ENCODE measurements at regions not wholly inside any gene's neighbourhood (a gene's known extent, or its start where the extent isn't known, plus 50 kb on each side); places are given as distances from the start of the nearest gene placed in this dataset.

GRCh38 chr10:113441686-113442270 is 111.1 kb upstream of the HABP2 start:
- DNase-seq (ENCODE audit: extremely low read depth in 1 of 4, low spot score in 3 of 4): no peak
- in situ Hi-C loops (cut with MboI): no loop called here
- Histone ChIP-seq H3K4me3 (no peak overlapping the region), H3K36me3 (ENCODE audit: control insufficient read depth, insufficient read depth, low read length) (no peaks in the 10 kb centered on the region), H3K4me2 (ENCODE audit: insufficient read depth, low read length) (no peak overlapping the region), H3K27me3 (ENCODE audit: control insufficient read depth in 2 of 2, insufficient read depth in 2 of 2, low read length in 2 of 2) (peaks cover 0 to 10% of the 10 kb centered on the region in 2 experiments; a peak in 1 of 5 replicates), H3K27ac (ENCODE audit: extremely low read depth, low read depth, low read length) (no peak overlapping the region), H3K79me2 (ENCODE audit: control insufficient read depth, insufficient read depth, low read length) (no peaks in the 10 kb centered on the region), H3K9me1 (ENCODE audit: control insufficient read depth, insufficient read depth, low read length) (no peaks in the 10 kb centered on the region), H3K4me1 (replicated peaks in 1 of 2; ENCODE audit: control insufficient read depth in 2 of 2, insufficient read depth in 2 of 2, low read length in 2 of 2) (no peaks in the 10 kb centered on the region), H3K9me3 (replicated peaks; ENCODE audit: control insufficient read depth, insufficient read depth, low read depth, low read length) (no peaks in the 10 kb centered on the region), H4K20me1 (replicated peaks; ENCODE audit: control insufficient read depth, insufficient read depth, low read length) (no peaks in the 10 kb centered on the region), H3K9ac (ENCODE audit: insufficient read depth in 1 of 2, low read depth in 2 of 2, low read length in 2 of 2) (no peak overlapping the region), H2AFZ (ENCODE audit: low read depth, low read length) (no peak overlapping the region)
- ATAC-seq: no peak
- FAIRE-seq: no peak
- intact Hi-C loops (cut with micrococcal nuclease): no loop called here
- WGBS (ENCODE audit: insufficient coverage, low coverage, missing lambda C conversion rate): 5% methylated on average over 4 of the region's 4 CpGs
- no TSS peak for BruUV-seq (replicated peaks)
- ChIA-PET POLR2A (no interaction called here), CTCF (ENCODE audit: low intra/inter-chr PET ratio) (no interaction called here)
- TF ChIP-seq CHD7 (IDR thresholded peaks at IDR 0.05; ENCODE audit: low read depth, low read length): no peak
- no peak for TF ChIP-seq ZNF696 (CRISPR knock-in tag; conservative IDR thresholded peaks at IDR 0.05)
- TF ChIP-seq, protein P1, sequence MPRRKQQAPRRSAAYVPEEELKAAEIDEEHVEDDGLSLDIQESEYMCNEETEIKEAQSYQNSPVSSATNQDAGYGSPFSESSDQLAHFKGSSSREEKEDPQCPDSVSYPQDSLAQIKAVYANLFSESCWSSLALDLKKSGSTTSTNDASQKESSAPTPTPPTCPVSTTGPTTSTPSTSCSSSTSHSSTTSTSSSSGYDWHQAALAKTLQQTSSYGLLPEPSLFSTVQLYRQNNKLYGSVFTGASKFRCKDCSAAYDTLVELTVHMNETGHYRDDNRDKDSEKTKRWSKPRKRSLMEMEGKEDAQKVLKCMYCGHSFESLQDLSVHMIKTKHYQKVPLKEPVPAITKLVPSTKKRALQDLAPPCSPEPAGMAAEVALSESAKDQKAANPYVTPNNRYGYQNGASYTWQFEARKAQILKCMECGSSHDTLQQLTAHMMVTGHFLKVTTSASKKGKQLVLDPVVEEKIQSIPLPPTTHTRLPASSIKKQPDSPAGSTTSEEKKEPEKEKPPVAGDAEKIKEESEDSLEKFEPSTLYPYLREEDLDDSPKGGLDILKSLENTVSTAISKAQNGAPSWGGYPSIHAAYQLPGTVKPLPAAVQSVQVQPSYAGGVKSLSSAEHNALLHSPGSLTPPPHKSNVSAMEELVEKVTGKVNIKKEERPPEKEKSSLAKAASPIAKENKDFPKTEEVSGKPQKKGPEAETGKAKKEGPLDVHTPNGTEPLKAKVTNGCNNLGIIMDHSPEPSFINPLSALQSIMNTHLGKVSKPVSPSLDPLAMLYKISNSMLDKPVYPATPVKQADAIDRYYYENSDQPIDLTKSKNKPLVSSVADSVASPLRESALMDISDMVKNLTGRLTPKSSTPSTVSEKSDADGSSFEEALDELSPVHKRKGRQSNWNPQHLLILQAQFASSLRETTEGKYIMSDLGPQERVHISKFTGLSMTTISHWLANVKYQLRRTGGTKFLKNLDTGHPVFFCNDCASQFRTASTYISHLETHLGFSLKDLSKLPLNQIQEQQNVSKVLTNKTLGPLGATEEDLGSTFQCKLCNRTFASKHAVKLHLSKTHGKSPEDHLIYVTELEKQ (CRISPR knock-in tag; IDR thresholded peaks at IDR 0.05): no peak
- TF ChIP-seq TAF1 (IDR thresholded peaks at IDR 0.05; ENCODE audit: control insufficient read depth, extremely low read depth, insufficient read depth, low read length, severe bottlenecking): no peak
- TF ChIP-seq GABPA (tag; conservative IDR thresholded peaks at IDR 0.05; ENCODE audit: low read depth): no peak

Data from K562 (cell line).